ENCODE measurements at regions not wholly inside any gene's neighbourhood (a gene's known extent, or its start where the extent isn't known, plus 50 kb on each side); places are given as distances from the start of the nearest gene placed in this dataset.
"Not testable (repeated sequence)": the region's sequence is repeated elsewhere in the genome, so short reads cannot be mapped to it uniquely, and the experiment has no call there.

GRCh38 chr14:56998728-56999127 is 188.4 kb upstream of the OTX2 start:
- no peak for DNase-seq (ENCODE audit: low spot score)
- in situ Hi-C loops (cut with MboI; ENCODE audit: low sequenced_read_pairs, unreplicated experiment) = no loop called here
- TF ChIP-seq, protein P1, sequence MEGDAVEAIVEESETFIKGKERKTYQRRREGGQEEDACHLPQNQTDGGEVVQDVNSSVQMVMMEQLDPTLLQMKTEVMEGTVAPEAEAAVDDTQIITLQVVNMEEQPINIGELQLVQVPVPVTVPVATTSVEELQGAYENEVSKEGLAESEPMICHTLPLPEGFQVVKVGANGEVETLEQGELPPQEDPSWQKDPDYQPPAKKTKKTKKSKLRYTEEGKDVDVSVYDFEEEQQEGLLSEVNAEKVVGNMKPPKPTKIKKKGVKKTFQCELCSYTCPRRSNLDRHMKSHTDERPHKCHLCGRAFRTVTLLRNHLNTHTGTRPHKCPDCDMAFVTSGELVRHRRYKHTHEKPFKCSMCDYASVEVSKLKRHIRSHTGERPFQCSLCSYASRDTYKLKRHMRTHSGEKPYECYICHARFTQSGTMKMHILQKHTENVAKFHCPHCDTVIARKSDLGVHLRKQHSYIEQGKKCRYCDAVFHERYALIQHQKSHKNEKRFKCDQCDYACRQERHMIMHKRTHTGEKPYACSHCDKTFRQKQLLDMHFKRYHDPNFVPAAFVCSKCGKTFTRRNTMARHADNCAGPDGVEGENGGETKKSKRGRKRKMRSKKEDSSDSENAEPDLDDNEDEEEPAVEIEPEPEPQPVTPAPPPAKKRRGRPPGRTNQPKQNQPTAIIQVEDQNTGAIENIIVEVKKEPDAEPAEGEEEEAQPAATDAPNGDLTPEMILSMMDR (IDR thresholded peaks at IDR 0.05; ENCODE audit: borderline replicate concordance, control extremely low read depth, extremely low read depth, insufficient read depth, missing control alignments) = no peak

GRCh38 chr14:56996721-56997399 is 186.6 kb upstream of the OTX2 start:
- no peak for DNase-seq (ENCODE audit: low spot score)
- TF ChIP-seq, protein P1 (IDR thresholded peaks at IDR 0.05; ENCODE audit: borderline replicate concordance, control extremely low read depth, extremely low read depth, insufficient read depth, missing control alignments) = no peak
- in situ Hi-C loops (cut with MboI; ENCODE audit: low sequenced_read_pairs, unreplicated experiment) = no loop called here

DNA sequence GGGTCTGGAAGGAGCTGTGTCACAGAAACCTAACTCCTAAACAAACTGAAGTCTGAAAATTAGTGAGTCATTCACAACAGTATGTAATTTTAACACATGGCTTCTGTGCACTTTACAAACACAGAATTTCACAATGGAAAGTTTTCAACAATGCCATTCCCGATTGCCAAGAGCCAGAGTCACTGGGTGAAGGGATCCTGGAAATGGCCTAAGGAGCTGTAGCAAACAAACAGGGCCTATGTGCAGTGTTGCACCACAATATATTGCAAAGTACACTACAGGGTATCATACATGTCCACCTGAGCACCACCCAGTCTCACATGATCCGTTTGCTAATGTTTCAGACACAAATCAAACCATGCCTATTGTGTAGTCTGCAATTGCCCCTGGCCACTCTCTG is 184.7 kb upstream of the OTX2 start:
- no peak for DNase-seq (ENCODE audit: low spot score)
- TF ChIP-seq, protein P1 (IDR thresholded peaks at IDR 0.05; ENCODE audit: borderline replicate concordance, control extremely low read depth, extremely low read depth, insufficient read depth, missing control alignments) = no peak
- in situ Hi-C loops (cut with MboI; ENCODE audit: low sequenced_read_pairs, unreplicated experiment) = no loop called here

GRCh38 chr14:56992332-56992820 is 182.1 kb upstream of the OTX2 start:
- DNase-seq (ENCODE audit: low spot score) = no peak
- TF ChIP-seq, protein P1 (IDR thresholded peaks at IDR 0.05; ENCODE audit: borderline replicate concordance, control extremely low read depth, extremely low read depth, insufficient read depth, missing control alignments) = no peak
- in situ Hi-C loops (cut with MboI; ENCODE audit: low sequenced_read_pairs, unreplicated experiment) = no loop called here

DNA sequence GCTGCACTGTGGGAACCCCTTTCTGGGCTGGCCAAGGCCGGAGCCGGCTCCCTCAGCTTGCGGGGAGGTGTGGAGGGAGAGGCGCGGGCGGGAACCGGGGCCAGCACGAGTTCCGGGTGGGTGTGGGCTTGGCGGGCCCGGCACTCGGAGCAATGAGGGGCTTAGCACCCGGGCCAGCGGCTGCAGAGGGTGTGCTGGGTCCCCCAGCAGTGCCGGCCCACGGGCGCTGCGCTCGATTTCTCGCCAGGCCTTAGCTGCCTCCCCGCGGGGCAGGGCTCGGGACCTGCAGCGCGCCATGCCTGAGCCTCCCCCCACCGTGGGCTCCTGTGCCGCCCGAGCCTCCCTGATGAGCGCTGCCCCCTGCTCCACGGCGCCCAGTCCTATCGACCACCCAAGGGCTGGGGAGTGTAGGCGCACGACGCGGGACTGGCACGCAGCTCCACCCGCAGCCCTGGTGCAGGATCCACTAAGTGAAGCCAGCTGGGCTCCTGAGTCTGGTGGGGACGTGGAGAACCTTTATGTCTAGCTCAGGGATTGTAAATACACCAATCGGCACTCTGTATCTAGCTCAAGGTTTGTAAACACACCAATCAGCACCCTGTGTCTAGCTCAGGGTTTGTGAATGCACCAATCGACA is 180.8 kb upstream of the OTX2 start:
- in situ Hi-C loops (cut with MboI; ENCODE audit: low sequenced_read_pairs, unreplicated experiment); DNase-seq (ENCODE audit: low spot score): not testable (repeated sequence)

- in situ Hi-C loops (cut with MboI; ENCODE audit: low sequenced_read_pairs, unreplicated experiment) = no loop called here
- no peak for DNase-seq (ENCODE audit: low spot score)
- TF ChIP-seq, protein P1 (IDR thresholded peaks at IDR 0.05; ENCODE audit: borderline replicate concordance, control extremely low read depth, extremely low read depth, insufficient read depth, missing control alignments) = no peak
These were observed 179.1 kb upstream of the OTX2 start for GRCh38 chr14:56989359-56989758.

DNA sequence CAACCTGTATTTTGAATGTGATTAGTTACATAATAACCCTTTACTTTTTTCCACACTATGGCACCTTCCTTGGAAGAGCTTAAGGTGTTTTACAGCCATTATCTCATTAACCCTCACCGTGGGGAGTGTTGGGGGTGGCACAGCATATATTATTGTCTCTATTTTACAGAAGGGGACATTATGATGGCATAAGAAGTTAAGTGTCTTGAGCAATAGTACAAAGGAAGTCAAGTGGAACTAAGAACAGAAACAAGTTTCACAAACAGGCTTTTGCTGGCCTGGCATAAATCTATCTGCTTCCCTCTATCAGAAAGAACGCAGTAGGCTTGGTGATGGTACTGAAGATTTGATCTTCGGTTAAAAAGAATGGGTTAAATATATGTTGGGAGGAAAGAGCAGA is 169.7 kb upstream of the OTX2 start:
- DNase-seq (ENCODE audit: low spot score) = no peak
- in situ Hi-C loops (cut with MboI; ENCODE audit: low sequenced_read_pairs, unreplicated experiment) = no loop called here
- TF ChIP-seq, protein P1 (IDR thresholded peaks at IDR 0.05; ENCODE audit: borderline replicate concordance, control extremely low read depth, extremely low read depth, insufficient read depth, missing control alignments) = no peak
